ENCODE measurements at regions not wholly inside any gene's neighbourhood (a gene's known extent, or its start where the extent isn't known, plus 50 kb on each side); places are given as distances from the start of the nearest gene placed in this dataset.

- no peak overlapping the region for H2AK5ac ChIP-seq (ENCODE audit: low read depth, low read length)
- H3K56ac ChIP-seq (replicated peaks; ENCODE audit: insufficient read length, low read depth, low read length) = no peak overlapping the region
- H2BK20ac ChIP-seq (ENCODE audit: low read length) = no peak overlapping the region
- no peak overlapping the region for H4K5ac ChIP-seq (ENCODE audit: insufficient read length, low read depth, low read length)
- H3K23me2 ChIP-seq (ENCODE audit: low read depth, low read length) = no peaks in the 10 kb centered on the region
- no peaks in the 10 kb centered on the region for H3K79me2 ChIP-seq (ENCODE audit: control insufficient read depth in 1 of 2, insufficient read depth in 2 of 2, low read length in 2 of 2)
- no peak overlapping the region for H4K8ac ChIP-seq (ENCODE audit: extremely low read depth, insufficient read depth, low read length)
- no peak overlapping the region for H3K9ac ChIP-seq (replicated peaks in 1 of 4; ENCODE audit: extremely low read depth in 1 of 4, low read depth in 3 of 4, low read length in 3 of 4)
- no peaks in the 10 kb centered on the region for H3K36me3 ChIP-seq (ENCODE audit: control insufficient read depth in 2 of 4, insufficient read depth in 4 of 4, low read length in 3 of 4)
- H2BK15ac ChIP-seq (ENCODE audit: low read length) = no peak overlapping the region
- 100% methylated on average over 2 of the region's 2 CpGs; no CpG with 5 or more reads in 1 of the 2 experiments for WGBS, 2 experiments (ENCODE audit: extremely low coverage in 1 of 2, insufficient coverage in 1 of 2, insufficient read length in 1 of 2, insufficient replicate concordance in 2 of 2, low coverage in 1 of 2, low lambda C conversion rate in 2 of 2, missing lambda C conversion rate in 1 of 2)
- no peaks in the 10 kb centered on the region for H3K9me3 ChIP-seq (ENCODE audit: insufficient read depth in 2 of 2, low read depth in 1 of 2, low read length in 1 of 2)
- no peaks in the 10 kb centered on the region for H3K27me3 ChIP-seq (replicated peaks in 1 of 4; ENCODE audit: control insufficient read depth in 3 of 4, extremely low read depth in 1 of 4, insufficient read depth in 3 of 4, low read length in 3 of 4)
- no peak overlapping the region for H2AFZ ChIP-seq (ENCODE audit: low read length)
- H2BK12ac ChIP-seq (ENCODE audit: low read depth, low read length) = no peak overlapping the region
- peaks cover 0 to 8% (median 0%) of the 10 kb centered on the region in 4 experiments; a peak in 2 of 7 replicates for H3K4me1 ChIP-seq (replicated peaks in 1 of 4; ENCODE audit: control insufficient read depth in 3 of 4, insufficient read depth in 4 of 4, low read length in 3 of 4)
- no peak overlapping the region for H3K27ac ChIP-seq (ENCODE audit: low read depth, low read length)
- H4K91ac ChIP-seq (replicated peaks; ENCODE audit: insufficient read length, low read length) = no peak overlapping the region
- no peak overlapping the region for H2BK120ac ChIP-seq (replicated peaks; ENCODE audit: low read depth, low read length)
- H3K4ac ChIP-seq (replicated peaks; ENCODE audit: insufficient read length, low read depth, low read length) = no peak overlapping the region
- POLR2A ChIA-PET (ENCODE audit: partially characterized antibody) = no interaction called here
- CTCF ChIA-PET (ENCODE audit: partially characterized antibody) = interaction anchor here (1.1 kb wide), 1 partner anchor 11 kb away, joined by 3 read pairs; no protein-coding TSS in a partner anchor
- no peak overlapping the region for H3K18ac ChIP-seq (ENCODE audit: extremely low read depth, low read length)
- H3K23ac ChIP-seq (ENCODE audit: insufficient read length) = no peak overlapping the region
- no peak overlapping the region for H3K4me3 ChIP-seq (ENCODE audit: extremely low read depth in 1 of 4, insufficient read depth in 2 of 4, low read depth in 3 of 4, low read length in 4 of 4)
- FAIRE-seq (no peak), DNase-seq (ENCODE audit: low read depth in 1 of 2, low spot score in 2 of 2) (no peak)
- TF ChIP-seq TEAD4 (IDR thresholded peaks at IDR 0.05; ENCODE audit: low read depth, low read length) (no peak), NRF1 (IDR thresholded peaks at IDR 0.05; ENCODE audit: low read depth, low read length) (no peak), CBX5 (IDR thresholded peaks at IDR 0.05; ENCODE audit: low read depth, low read length) (no peak), RBBP5 (IDR thresholded peaks at IDR 0.05; ENCODE audit: borderline replicate concordance, low read depth, low read length) (no peak), BACH1 (IDR thresholded peaks at IDR 0.05; ENCODE audit: low read length) (no peak), USF2 (IDR thresholded peaks at IDR 0.05; ENCODE audit: low read length) (no peak), CREB1 (IDR thresholded peaks at IDR 0.05) (no peak), KDM5A (IDR thresholded peaks at IDR 0.05; ENCODE audit: low read length) (no peak), SAP30 (IDR thresholded peaks at IDR 0.05; ENCODE audit: insufficient read depth, insufficient replicate concordance, low read length) (no peak), JUND (IDR thresholded peaks at IDR 0.05; ENCODE audit: low read length) (no peak), SIX5 (IDR thresholded peaks at IDR 0.05; ENCODE audit: low read depth, low read length) (no peak)
- no peak overlapping the region for H3K4me2 ChIP-seq (ENCODE audit: insufficient read depth in 1 of 2, low read depth in 2 of 2, low read length in 2 of 2)
- H4K20me1 ChIP-seq (replicated peaks in 1 of 2; ENCODE audit: control insufficient read depth in 1 of 2, insufficient read depth in 2 of 2, low read length in 2 of 2) = no peaks in the 10 kb centered on the region
- no peak overlapping the region for H3K14ac ChIP-seq (ENCODE audit: insufficient read length)
- H2BK5ac ChIP-seq (ENCODE audit: low read depth, low read length) = no peak overlapping the region
- H3K79me1 ChIP-seq (ENCODE audit: low read depth, low read length) = no peaks in the 10 kb centered on the region
Observed at GRCh38 chr2:104420420-104420819, 433.5 kb upstream of the POU3F3 start.

All from H1 (cell line).